ENCODE measurements at regions not wholly inside any gene's neighbourhood (a gene's known extent, or its start where the extent isn't known, plus 50 kb on each side); places are given as distances from the start of the nearest gene placed in this dataset.

DNA sequence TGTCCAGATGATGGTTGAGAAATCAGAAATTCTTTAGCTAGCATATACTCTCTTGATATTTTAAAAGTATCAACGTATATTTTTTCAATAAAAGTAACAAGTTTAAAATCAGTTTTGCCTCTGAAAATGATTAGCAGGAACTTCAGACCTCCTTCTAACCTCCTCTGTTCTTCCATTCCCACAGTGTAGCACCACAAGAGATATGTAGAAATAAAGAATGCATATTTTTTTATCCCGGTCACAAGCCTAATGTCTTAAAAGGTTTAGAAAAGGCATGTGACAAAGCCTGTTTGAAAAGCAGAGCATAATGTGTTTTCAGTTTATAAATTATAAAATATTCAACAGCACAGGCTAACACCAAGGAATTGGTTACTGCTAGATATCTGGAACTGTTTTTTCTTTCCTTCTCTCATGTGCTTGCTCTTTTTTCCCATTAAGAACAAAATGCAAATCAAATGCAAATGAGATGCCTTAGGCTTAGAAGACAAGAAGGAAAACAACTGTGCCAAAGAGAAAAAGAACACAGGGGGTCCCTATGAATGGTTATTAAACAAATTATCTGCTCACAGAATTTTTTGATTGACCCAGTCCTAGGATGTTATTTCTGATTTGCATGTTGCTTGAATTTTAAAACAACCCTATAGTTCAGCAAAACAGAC lies 351.7 kb upstream of the FAM241A start:
- H3K4me3 ChIP-seq (ENCODE audit: low read depth, low read length) = no peak overlapping the region
- TF ChIP-seq CTCF (IDR thresholded peaks at IDR 0.05; ENCODE audit: insufficient read depth, low read length) = no peak
- DNase-seq (ENCODE audit: low read depth) = no peak

- DNase-seq (ENCODE audit: low read depth) = no peak
- no peak overlapping the region for H3K4me3 ChIP-seq (ENCODE audit: low read depth, low read length)
- TF ChIP-seq CTCF (IDR thresholded peaks at IDR 0.05; ENCODE audit: insufficient read depth, low read length) = no peak
Observed at GRCh38 chr4:111797455-111798163, 347.6 kb upstream of the FAM241A start.

DNA sequence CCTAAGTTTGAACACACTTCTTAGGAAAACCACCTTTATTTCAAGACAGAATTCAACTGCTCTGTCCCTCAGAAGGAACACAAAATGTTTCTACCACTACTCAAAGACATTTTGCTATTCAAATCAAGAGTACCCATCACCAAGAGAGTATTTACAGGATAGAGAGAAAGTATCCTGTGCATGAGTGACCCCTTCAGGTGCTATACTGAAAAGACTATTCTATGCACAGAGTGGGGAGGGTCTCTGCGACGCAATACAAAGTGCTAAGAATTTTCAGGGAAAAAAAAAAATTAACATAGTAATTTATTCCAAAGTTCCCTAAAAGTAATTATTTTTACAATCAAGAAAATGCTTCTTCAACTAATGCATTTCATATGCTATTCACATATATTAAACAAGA lies 346.4 kb upstream of the FAM241A start:
- DNase-seq (ENCODE audit: low read depth) = no peak
- TF ChIP-seq CTCF (IDR thresholded peaks at IDR 0.05; ENCODE audit: insufficient read depth, low read length) = no peak
- H3K4me3 ChIP-seq (ENCODE audit: low read depth, low read length) = no peak overlapping the region

DNA sequence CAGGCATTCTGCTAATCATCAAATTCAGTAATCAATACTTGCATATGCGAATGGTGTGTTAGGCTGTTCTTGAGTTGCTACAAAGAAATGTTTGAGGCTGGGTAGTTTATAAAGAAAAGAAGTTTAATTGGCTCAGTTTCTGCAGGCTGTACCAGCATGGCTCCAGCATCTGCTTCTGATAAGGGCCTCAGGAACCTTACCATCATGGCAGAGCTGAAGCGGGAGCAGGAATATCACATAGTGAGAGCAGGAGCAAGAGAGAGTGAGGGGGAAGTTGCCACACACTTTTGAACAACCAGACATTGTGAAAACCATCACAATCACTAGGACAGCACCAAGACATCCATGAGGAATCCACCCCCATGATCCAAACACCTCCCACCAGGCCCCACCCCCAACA lies 344.7 kb upstream of the FAM241A start:
- no peak for TF ChIP-seq CTCF (IDR thresholded peaks at IDR 0.05; ENCODE audit: insufficient read depth, low read length)
- no peak overlapping the region for H3K4me3 ChIP-seq (ENCODE audit: low read depth, low read length)
- no peak for DNase-seq (ENCODE audit: low read depth)

DNA sequence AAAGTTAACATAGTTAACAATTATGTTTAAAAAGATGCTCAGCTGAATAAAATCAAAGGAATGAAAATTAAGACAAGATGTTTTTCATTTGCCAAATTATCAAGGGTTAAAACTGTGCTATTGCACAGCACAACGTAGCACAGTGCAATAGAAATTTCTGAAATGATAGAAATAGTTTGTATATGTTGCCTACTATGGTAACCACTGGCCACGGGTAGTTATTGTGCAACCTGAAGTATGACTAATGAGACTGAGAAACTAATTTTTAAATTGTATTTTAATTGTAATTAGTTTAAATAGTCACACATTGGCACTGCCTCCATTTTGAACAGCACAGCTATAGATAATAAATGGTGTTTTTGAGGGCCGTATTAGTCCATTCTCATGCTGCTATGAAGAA lies 343.1 kb upstream of the FAM241A start:
- DNase-seq (ENCODE audit: low read depth) = no peak
- H3K4me3 ChIP-seq (ENCODE audit: low read depth, low read length) = no peak overlapping the region
- no peak for TF ChIP-seq CTCF (IDR thresholded peaks at IDR 0.05; ENCODE audit: insufficient read depth, low read length)

DNA sequence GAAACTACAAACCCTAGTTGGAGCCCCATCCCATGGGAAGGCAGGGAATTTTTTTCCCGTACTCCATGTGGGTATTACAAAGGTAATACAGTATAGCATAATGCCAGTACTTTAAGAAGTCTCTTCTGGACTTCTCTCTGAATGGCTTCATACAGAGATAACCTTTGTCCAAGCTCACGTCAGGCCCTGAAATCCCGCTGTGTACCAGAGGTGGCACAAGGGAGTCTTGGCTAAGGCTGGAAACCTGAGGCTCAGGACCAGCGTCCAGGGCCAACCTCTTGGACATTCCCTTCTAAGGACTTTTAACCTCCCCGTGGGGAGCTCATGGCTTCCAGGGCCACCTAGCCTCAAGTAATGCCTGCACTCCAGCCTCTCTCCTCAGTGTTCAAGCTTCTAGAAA lies 338.9 kb upstream of the FAM241A start:
- no peak for TF ChIP-seq CTCF (IDR thresholded peaks at IDR 0.05; ENCODE audit: insufficient read depth, low read length)
- DNase-seq (ENCODE audit: low read depth) = no peak
- H3K4me3 ChIP-seq (ENCODE audit: low read depth, low read length) = no peak overlapping the region
